ENCODE measurements at regions not wholly inside any gene's neighbourhood (a gene's known extent, or its start where the extent isn't known, plus 50 kb on each side); places are given as distances from the start of the nearest gene placed in this dataset.
A peak's percentile ranks its signal among the peaks of the same experiment; 100 is the strongest.

- H3K9me3 ChIP-seq (ENCODE audit: control insufficient read depth in 5 of 5, low read length in 5 of 5) = no peaks in the 10 kb centered on the region
- peaks cover 0 to 2% (median 0%) of the 10 kb centered on the region in 5 donors for H3K27me3 ChIP-seq (ENCODE audit: control insufficient read depth in 5 of 5, insufficient read depth in 4 of 5, low read length in 5 of 5)
- H3K27ac ChIP-seq (ENCODE audit: low read depth, low read length) = no peak overlapping the region
- peaks cover 7 to 38% (median 29%) of the 10 kb centered on the region in 5 donors for H3K4me1 ChIP-seq (ENCODE audit: control insufficient read depth in 5 of 5, insufficient read depth in 5 of 5, low read length in 5 of 5)
- no peaks in the 10 kb centered on the region for H3K36me3 ChIP-seq (ENCODE audit: control insufficient read depth in 5 of 5, insufficient read depth in 5 of 5, low read length in 5 of 5)
- no peak overlapping the region for H3K9ac ChIP-seq (ENCODE audit: low read length in 5 of 5)
- no peak overlapping the region for H3K4me3 ChIP-seq (ENCODE audit: low read depth in 1 of 5, low read length in 5 of 5)
Observed at GRCh38 chr7:45980181-45980905, 59.3 kb upstream of the IGFBP3 start.

GRCh38 chr7:45979275-45980180, 58.5 kb upstream of the IGFBP3 start:
- H3K4me3 ChIP-seq (ENCODE audit: low read depth in 1 of 5, low read length in 5 of 5) = no peak overlapping the region
- H3K4me1 ChIP-seq (ENCODE audit: control insufficient read depth in 5 of 5, insufficient read depth in 5 of 5, low read length in 5 of 5) = peaks cover 6 to 33% (median 25%) of the 10 kb centered on the region in 5 donors
- no peak overlapping the region for H3K9ac ChIP-seq (ENCODE audit: low read length in 5 of 5)
- H3K27ac ChIP-seq (ENCODE audit: low read depth, low read length) = no peak overlapping the region
- H3K36me3 ChIP-seq (ENCODE audit: control insufficient read depth in 5 of 5, insufficient read depth in 5 of 5, low read length in 5 of 5) = no peaks in the 10 kb centered on the region
- no peaks in the 10 kb centered on the region for H3K9me3 ChIP-seq (ENCODE audit: control insufficient read depth in 5 of 5, low read length in 5 of 5)
- peaks cover 0 to 2% (median 0%) of the 10 kb centered on the region in 5 donors for H3K27me3 ChIP-seq (ENCODE audit: control insufficient read depth in 5 of 5, insufficient read depth in 4 of 5, low read length in 5 of 5)

- no peaks in the 10 kb centered on the region for H3K9me3 ChIP-seq (ENCODE audit: control insufficient read depth in 5 of 5, low read length in 5 of 5)
- H3K4me3 ChIP-seq (ENCODE audit: low read depth in 1 of 5, low read length in 5 of 5) = no peak overlapping the region
- peaks cover 4 to 26% (median 17%) of the 10 kb centered on the region in 5 donors for H3K4me1 ChIP-seq (ENCODE audit: control insufficient read depth in 5 of 5, insufficient read depth in 5 of 5, low read length in 5 of 5)
- peaks cover 0 to 2% (median 0%) of the 10 kb centered on the region in 5 donors for H3K27me3 ChIP-seq (ENCODE audit: control insufficient read depth in 5 of 5, insufficient read depth in 4 of 5, low read length in 5 of 5)
- no peak overlapping the region for H3K9ac ChIP-seq (ENCODE audit: low read length in 5 of 5)
- H3K36me3 ChIP-seq (ENCODE audit: control insufficient read depth in 5 of 5, insufficient read depth in 5 of 5, low read length in 5 of 5) = no peaks in the 10 kb centered on the region
- H3K27ac ChIP-seq (ENCODE audit: low read depth, low read length) = no peak overlapping the region
Observed at GRCh38 chr7:45978731-45979211, 57.7 kb upstream of the IGFBP3 start.

- Histone ChIP-seq H3K9me3 (ENCODE audit: control insufficient read depth in 5 of 5, low read length in 5 of 5) (no peaks in the 10 kb centered on the region), H3K36me3 (ENCODE audit: control insufficient read depth in 5 of 5, insufficient read depth in 5 of 5, low read length in 5 of 5) (no peaks in the 10 kb centered on the region), H3K27ac (ENCODE audit: low read depth, low read length) (no peak overlapping the region), H3K9ac (ENCODE audit: low read length in 5 of 5) (no peak overlapping the region), H3K27me3 (ENCODE audit: control insufficient read depth in 5 of 5, insufficient read depth in 4 of 5, low read length in 5 of 5) (peaks cover 0 to 2% (median 0%) of the 10 kb centered on the region in 5 donors), H3K4me1 (ENCODE audit: control insufficient read depth in 5 of 5, insufficient read depth in 5 of 5, low read length in 5 of 5) (peaks cover 4 to 19% (median 11%) of the 10 kb centered on the region in 5 donors), H3K4me3 (ENCODE audit: low read depth in 1 of 5, low read length in 5 of 5) (peak overlapping the region in 1 of 5 donors; percentile 42)
Observed at GRCh38 chr7:45978010-45978681, 57.1 kb upstream of the IGFBP3 start.

GRCh38 chr7:45977256-45977780, 56.2 kb upstream of the IGFBP3 start:
- Histone ChIP-seq H3K27ac (ENCODE audit: low read depth, low read length) (no peak overlapping the region), H3K4me1 (ENCODE audit: control insufficient read depth in 5 of 5, insufficient read depth in 5 of 5, low read length in 5 of 5) (peaks cover 4 to 15% (median 11%) of the 10 kb centered on the region in 5 donors), H3K27me3 (ENCODE audit: control insufficient read depth in 5 of 5, insufficient read depth in 4 of 5, low read length in 5 of 5) (peaks cover 0 to 2% (median 0%) of the 10 kb centered on the region in 5 donors), H3K36me3 (ENCODE audit: control insufficient read depth in 5 of 5, insufficient read depth in 5 of 5, low read length in 5 of 5) (no peaks in the 10 kb centered on the region), H3K4me3 (ENCODE audit: low read depth in 1 of 5, low read length in 5 of 5) (no peak overlapping the region), H3K9ac (ENCODE audit: low read length in 5 of 5) (no peak overlapping the region), H3K9me3 (ENCODE audit: control insufficient read depth in 5 of 5, low read length in 5 of 5) (no peaks in the 10 kb centered on the region)

- no peaks in the 10 kb centered on the region for H3K36me3 ChIP-seq (ENCODE audit: control insufficient read depth in 5 of 5, insufficient read depth in 5 of 5, low read length in 5 of 5)
- H3K27ac ChIP-seq (ENCODE audit: low read depth, low read length) = no peak overlapping the region
- H3K9me3 ChIP-seq (ENCODE audit: control insufficient read depth in 5 of 5, low read length in 5 of 5) = no peaks in the 10 kb centered on the region
- H3K27me3 ChIP-seq (ENCODE audit: control insufficient read depth in 5 of 5, insufficient read depth in 4 of 5, low read length in 5 of 5) = peaks cover 0 to 2% (median 0%) of the 10 kb centered on the region in 5 donors
- no peak overlapping the region for H3K4me3 ChIP-seq (ENCODE audit: low read depth in 1 of 5, low read length in 5 of 5)
- peaks cover 4 to 15% (median 11%) of the 10 kb centered on the region in 5 donors for H3K4me1 ChIP-seq (ENCODE audit: control insufficient read depth in 5 of 5, insufficient read depth in 5 of 5, low read length in 5 of 5)
- no peak overlapping the region for H3K9ac ChIP-seq (ENCODE audit: low read length in 5 of 5)
Observed at GRCh38 chr7:45976485-45976856, 55.4 kb upstream of the IGFBP3 start.

GRCh38 chr7:45975847-45976484, 54.9 kb upstream of the IGFBP3 start:
- Histone ChIP-seq H3K9ac (ENCODE audit: low read length in 5 of 5) (no peak overlapping the region), H3K36me3 (ENCODE audit: control insufficient read depth in 5 of 5, insufficient read depth in 5 of 5, low read length in 5 of 5) (no peaks in the 10 kb centered on the region), H3K4me3 (ENCODE audit: low read depth in 1 of 5, low read length in 5 of 5) (no peak overlapping the region), H3K9me3 (ENCODE audit: control insufficient read depth in 5 of 5, low read length in 5 of 5) (no peaks in the 10 kb centered on the region), H3K4me1 (ENCODE audit: control insufficient read depth in 5 of 5, insufficient read depth in 5 of 5, low read length in 5 of 5) (peaks cover 4 to 15% (median 11%) of the 10 kb centered on the region in 5 donors), H3K27ac (ENCODE audit: low read depth, low read length) (no peak overlapping the region), H3K27me3 (ENCODE audit: control insufficient read depth in 5 of 5, insufficient read depth in 4 of 5, low read length in 5 of 5) (peaks cover 0 to 2% (median 0%) of the 10 kb centered on the region in 5 donors)

GRCh38 chr7:45975367-45975766, 54.3 kb upstream of the IGFBP3 start:
- Histone ChIP-seq H3K27ac (ENCODE audit: low read depth, low read length) (no peak overlapping the region), H3K27me3 (ENCODE audit: control insufficient read depth in 5 of 5, insufficient read depth in 4 of 5, low read length in 5 of 5) (peaks cover 0 to 2% (median 0%) of the 10 kb centered on the region in 5 donors), H3K4me1 (ENCODE audit: control insufficient read depth in 5 of 5, insufficient read depth in 5 of 5, low read length in 5 of 5) (peaks cover 4 to 15% (median 11%) of the 10 kb centered on the region in 5 donors), H3K4me3 (ENCODE audit: low read depth in 1 of 5, low read length in 5 of 5) (no peak overlapping the region), H3K36me3 (ENCODE audit: control insufficient read depth in 5 of 5, insufficient read depth in 5 of 5, low read length in 5 of 5) (no peaks in the 10 kb centered on the region), H3K9ac (ENCODE audit: low read length in 5 of 5) (no peak overlapping the region), H3K9me3 (ENCODE audit: control insufficient read depth in 5 of 5, low read length in 5 of 5) (no peaks in the 10 kb centered on the region)
